ENCODE measurements at regions not wholly inside any gene's neighbourhood (a gene's known extent, or its start where the extent isn't known, plus 50 kb on each side); places are given as distances from the start of the nearest gene placed in this dataset.

- ATAC-seq (no peak), DNase-seq (ENCODE audit: low spot score) (no peak)
- no peak overlapping the region for H3K4me3 Mint-ChIP-seq
- H3K27me3 Mint-ChIP-seq (ENCODE audit: low read depth) = peaks cover 15% of the 10 kb centered on the region
- no peaks in the 10 kb centered on the region for H3K36me3 Mint-ChIP-seq
- no peaks in the 10 kb centered on the region for H3K9me3 Mint-ChIP-seq
- ChIA-PET POLR2A (no interaction called here), CTCF (no interaction called here)
- TF ChIP-seq EMX1 (CRISPR knock-in tag; IDR thresholded peaks at IDR 0.05) (no peak), MYBL2 (CRISPR knock-in tag; IDR thresholded peaks at IDR 0.05) (no peak), ATF2 (CRISPR knock-in tag; IDR thresholded peaks at IDR 0.05; ENCODE audit: borderline replicate concordance, low read depth) (no peak), CREB1 (CRISPR knock-in tag; IDR thresholded peaks at IDR 0.05) (no peak), JAZF1 (CRISPR knock-in tag; IDR thresholded peaks at IDR 0.05) (no peak), RELA (CRISPR knock-in tag; IDR thresholded peaks at IDR 0.05; ENCODE audit: borderline replicate concordance) (no peak), SMAD3 (CRISPR knock-in tag; IDR thresholded peaks at IDR 0.05; ENCODE audit: borderline replicate concordance) (no peak), CTCF (IDR thresholded peaks at IDR 0.05) (no peak), OVOL2 (CRISPR knock-in tag; IDR thresholded peaks at IDR 0.05; ENCODE audit: borderline replicate concordance) (no peak), HMGXB4 (CRISPR knock-in tag; IDR thresholded peaks at IDR 0.05) (no peak), ZNF416 (CRISPR knock-in tag; IDR thresholded peaks at IDR 0.05) (no peak), ATF3 (CRISPR knock-in tag; conservative IDR thresholded peaks at IDR 0.05) (no peak), ZNF396 (CRISPR knock-in tag; IDR thresholded peaks at IDR 0.05; ENCODE audit: borderline replicate concordance) (no peak), ATF1 (CRISPR knock-in tag; IDR thresholded peaks at IDR 0.05) (no peak), NR1H2 (CRISPR knock-in tag; IDR thresholded peaks at IDR 0.05) (no peak), ZNF423 (CRISPR knock-in tag; IDR thresholded peaks at IDR 0.05) (no peak)
- H3K4me1 Mint-ChIP-seq = peaks cover 28% of the 10 kb centered on the region
- H3K27ac Mint-ChIP-seq = no peak overlapping the region
These were observed 437.6 kb upstream of the KLF12 start for GRCh38 chr13:74571811-74572210.

GRCh38 chr13:74570834-74571233, 436.6 kb upstream of the KLF12 start:
- H3K36me3 Mint-ChIP-seq = no peaks in the 10 kb centered on the region
- no peak overlapping the region for H3K27ac Mint-ChIP-seq
- H3K4me1 Mint-ChIP-seq = peaks cover 20% of the 10 kb centered on the region
- H3K4me3 Mint-ChIP-seq = no peak overlapping the region
- ChIA-PET POLR2A (no interaction called here), CTCF (no interaction called here)
- DNase-seq (ENCODE audit: low spot score) = no peak
- H3K27me3 Mint-ChIP-seq (ENCODE audit: low read depth) = peaks cover 8% of the 10 kb centered on the region
- ATAC-seq = no peak
- H3K9me3 Mint-ChIP-seq = no peaks in the 10 kb centered on the region
- TF ChIP-seq MAX (CRISPR knock-in tag; IDR thresholded peaks at IDR 0.05) = peak; percentile 37; the same call in 1 of the 2 replicates
- TF ChIP-seq IRF2 (CRISPR knock-in tag; IDR thresholded peaks at IDR 0.05; ENCODE audit: borderline replicate concordance, low read depth) = no peak

- H3K27ac Mint-ChIP-seq = no peak overlapping the region
- ATAC-seq = no peak
- POLR2A ChIA-PET = no interaction called here
- peaks cover 3% of the 10 kb centered on the region for H3K27me3 Mint-ChIP-seq (ENCODE audit: low read depth)
- no peak for TF ChIP-seq ZNF423 (CRISPR knock-in tag; IDR thresholded peaks at IDR 0.05)
- H3K9me3 Mint-ChIP-seq = no peaks in the 10 kb centered on the region
- DNase-seq (ENCODE audit: low spot score) = no peak
- CTCF ChIA-PET = no interaction called here
- H3K4me1 Mint-ChIP-seq = peaks cover 14% of the 10 kb centered on the region
- no peak overlapping the region for H3K4me3 Mint-ChIP-seq
- H3K36me3 Mint-ChIP-seq = no peaks in the 10 kb centered on the region
These were observed 435.8 kb upstream of the KLF12 start for GRCh38 chr13:74570046-74570445.

Data from WTC11 (cell line).